Progenitor cell of endocrine pancreas (in vitro differentiated cells): ENCODE measurements at regions not wholly inside any gene's neighbourhood (a gene's known extent, or its start where the extent isn't known, plus 50 kb on each side); places are given as distances from the start of the nearest gene placed in this dataset.

Experiments used
- DNase-seq: peaks from one replicate; pipeline ENCODE4 v3.0.0; 2021; ENCODE audit warnings: low spot score; ENCODE audit not compliant: unreplicated experiment
- H3K27ac Mint-ChIP-seq: 2 replicates; pipeline ENCODE4 v1.8.0; 2021; ENCODE audit warnings: mild to moderate bottlenecking, moderate library complexity, mixed read lengths
- H3K27me3 Mint-ChIP-seq: 2 replicates; pipeline ENCODE4 v1.8.0; 2021; ENCODE audit warnings: mixed read lengths
- H3K36me3 Mint-ChIP-seq: 2 replicates; pipeline ENCODE4 v1.8.0; 2022; ENCODE audit warnings: mixed read lengths; ENCODE audit not compliant: insufficient read depth
- H3K4me1 Mint-ChIP-seq: 2 replicates; pipeline ENCODE4 v1.8.0; 2021; ENCODE audit warnings: low read depth, mixed read lengths
- H3K4me3 Mint-ChIP-seq: 2 replicates; pipeline ENCODE4 v1.8.0; 2021; ENCODE audit warnings: low read depth, mild to moderate bottlenecking, moderate library complexity, mixed read lengths
- H3K9me3 Mint-ChIP-seq: 2 replicates; pipeline ENCODE4 v1.8.0; 2021; ENCODE audit warnings: low read depth, mixed read lengths
- TF ChIP-seq, protein P1 (sequence below): fragments of 200-600 bp; sonication (generic); IDR thresholded peaks from one replicate; pipeline ENCODE4 v1.5.0; 2021; ENCODE audit warnings: antibody characterized with exemption, mild to moderate bottlenecking; ENCODE audit not compliant: unreplicated experiment

DNA sequence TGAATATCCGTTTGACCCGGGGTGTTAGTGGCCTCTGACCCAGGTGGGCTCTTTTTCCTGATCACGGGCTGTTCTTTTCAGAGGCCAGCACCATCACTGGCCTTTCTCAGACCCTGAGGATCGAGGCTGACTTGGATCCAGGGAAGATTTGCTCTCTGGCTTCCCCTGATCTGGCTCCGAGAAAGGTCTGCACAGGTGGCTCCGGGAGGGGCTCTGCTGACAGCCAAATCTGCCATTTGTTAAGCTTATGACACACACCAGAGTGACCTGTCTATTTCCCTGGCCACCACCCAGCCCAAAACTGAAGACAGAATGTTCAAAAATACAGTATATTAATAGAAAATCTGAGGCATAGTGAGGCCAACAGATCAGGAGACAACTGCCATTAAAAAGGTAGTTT, 221.8 kb upstream of the TNRC6C start:
- Mint-ChIP-seq H3K9me3 (peaks cover 10% of the 10 kb centered on the region), H3K4me1 (no peaks in the 10 kb centered on the region), H3K4me3 (no peak overlapping the region), H3K36me3 (no peaks in the 10 kb centered on the region), H3K27ac (no peak overlapping the region), H3K27me3 (peaks cover 14% of the 10 kb centered on the region)
- DNase-seq = no peak
- TF ChIP-seq, protein P1, sequence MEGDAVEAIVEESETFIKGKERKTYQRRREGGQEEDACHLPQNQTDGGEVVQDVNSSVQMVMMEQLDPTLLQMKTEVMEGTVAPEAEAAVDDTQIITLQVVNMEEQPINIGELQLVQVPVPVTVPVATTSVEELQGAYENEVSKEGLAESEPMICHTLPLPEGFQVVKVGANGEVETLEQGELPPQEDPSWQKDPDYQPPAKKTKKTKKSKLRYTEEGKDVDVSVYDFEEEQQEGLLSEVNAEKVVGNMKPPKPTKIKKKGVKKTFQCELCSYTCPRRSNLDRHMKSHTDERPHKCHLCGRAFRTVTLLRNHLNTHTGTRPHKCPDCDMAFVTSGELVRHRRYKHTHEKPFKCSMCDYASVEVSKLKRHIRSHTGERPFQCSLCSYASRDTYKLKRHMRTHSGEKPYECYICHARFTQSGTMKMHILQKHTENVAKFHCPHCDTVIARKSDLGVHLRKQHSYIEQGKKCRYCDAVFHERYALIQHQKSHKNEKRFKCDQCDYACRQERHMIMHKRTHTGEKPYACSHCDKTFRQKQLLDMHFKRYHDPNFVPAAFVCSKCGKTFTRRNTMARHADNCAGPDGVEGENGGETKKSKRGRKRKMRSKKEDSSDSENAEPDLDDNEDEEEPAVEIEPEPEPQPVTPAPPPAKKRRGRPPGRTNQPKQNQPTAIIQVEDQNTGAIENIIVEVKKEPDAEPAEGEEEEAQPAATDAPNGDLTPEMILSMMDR = no peak

DNA sequence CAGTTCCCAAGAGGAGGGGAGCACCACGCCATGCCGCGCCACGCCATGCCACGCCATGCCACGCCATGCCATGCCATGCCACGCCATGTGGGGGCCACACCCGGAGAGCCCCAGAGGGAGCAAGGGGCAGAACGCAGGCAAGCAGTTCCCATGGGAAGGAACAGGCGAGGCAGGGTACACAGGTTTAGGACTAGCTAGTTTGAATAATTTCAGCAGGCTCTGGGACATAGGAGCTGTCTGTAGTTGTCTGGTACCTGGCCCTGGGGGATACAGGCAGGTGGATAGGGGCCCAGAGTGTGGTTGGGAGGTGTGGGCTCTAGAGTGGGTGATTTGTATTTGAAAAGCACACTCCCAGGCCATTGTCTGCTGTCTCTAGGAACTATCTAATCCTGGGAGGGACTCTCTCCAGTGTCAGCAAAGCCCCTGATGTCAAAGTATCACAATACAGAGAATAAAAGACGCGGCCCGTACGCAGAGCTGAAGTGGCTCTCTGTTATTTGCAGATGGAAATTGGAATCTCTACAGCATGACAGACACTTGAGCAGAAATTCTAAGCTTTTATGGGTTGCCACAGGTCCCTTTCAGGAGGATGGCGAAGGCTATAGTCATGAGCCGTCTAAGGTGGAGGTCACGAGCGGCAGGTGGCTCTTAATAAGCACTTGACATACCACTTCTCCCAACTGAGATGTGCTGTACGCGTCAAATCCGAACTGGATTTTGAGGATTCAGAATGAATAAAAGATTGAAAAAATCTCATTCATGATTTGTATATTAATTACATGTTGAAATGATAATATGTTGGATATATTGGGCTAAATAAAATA, 220.8 kb upstream of the TNRC6C start:
- peak; percentile 8 for DNase-seq
- H3K4me3 Mint-ChIP-seq = no peak overlapping the region
- peaks cover 5% of the 10 kb centered on the region for H3K9me3 Mint-ChIP-seq
- no peaks in the 10 kb centered on the region for H3K36me3 Mint-ChIP-seq
- H3K27ac Mint-ChIP-seq = no peak overlapping the region
- no peaks in the 10 kb centered on the region for H3K4me1 Mint-ChIP-seq
- TF ChIP-seq, protein P1 = no peak
- H3K27me3 Mint-ChIP-seq = peaks cover 12% of the 10 kb centered on the region

DNA sequence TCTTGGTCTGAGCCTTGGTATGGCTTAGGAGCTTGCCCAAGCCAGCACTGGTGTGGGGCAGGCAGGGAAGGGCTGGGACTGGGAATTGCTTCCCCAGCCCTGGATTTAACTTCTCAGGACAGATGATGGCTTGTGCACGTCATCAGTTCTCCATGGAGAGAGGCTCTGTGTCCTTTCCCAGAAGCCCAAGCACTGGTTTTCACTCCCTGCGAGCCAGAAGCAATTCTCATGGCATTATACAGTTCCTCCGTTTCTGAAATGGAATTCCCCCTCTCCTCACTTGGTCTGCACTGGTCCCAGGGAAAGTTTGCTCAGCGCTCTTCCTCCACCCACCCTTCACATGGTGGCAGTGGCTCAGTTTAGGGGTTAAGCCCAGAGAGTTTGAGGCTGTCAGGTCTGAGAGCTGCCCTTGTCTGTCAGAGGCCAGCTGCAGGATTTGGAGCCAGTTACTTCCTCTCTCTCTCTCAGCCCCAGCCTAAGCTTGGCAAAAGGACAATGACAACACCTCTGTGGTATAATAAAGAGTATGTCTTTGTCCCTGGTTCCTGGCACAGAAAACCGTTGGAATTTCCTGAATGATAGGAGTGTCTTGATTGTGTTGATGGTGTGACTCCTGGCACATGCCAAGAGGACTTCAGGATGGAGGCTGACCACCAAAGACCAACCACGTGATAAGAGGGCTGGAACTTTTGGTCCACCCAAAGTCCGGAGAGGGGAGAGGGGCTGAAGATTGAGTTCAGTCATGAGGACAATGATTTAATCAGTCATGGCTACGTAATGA, 219.6 kb upstream of the TNRC6C start:
- H3K27me3 Mint-ChIP-seq = peaks cover 11% of the 10 kb centered on the region
- no peak overlapping the region for H3K4me3 Mint-ChIP-seq
- H3K4me1 Mint-ChIP-seq = no peaks in the 10 kb centered on the region
- H3K27ac Mint-ChIP-seq = no peak overlapping the region
- TF ChIP-seq, protein P1 = no peak
- H3K9me3 Mint-ChIP-seq = no peaks in the 10 kb centered on the region
- H3K36me3 Mint-ChIP-seq = no peaks in the 10 kb centered on the region
- no peak for DNase-seq

DNA sequence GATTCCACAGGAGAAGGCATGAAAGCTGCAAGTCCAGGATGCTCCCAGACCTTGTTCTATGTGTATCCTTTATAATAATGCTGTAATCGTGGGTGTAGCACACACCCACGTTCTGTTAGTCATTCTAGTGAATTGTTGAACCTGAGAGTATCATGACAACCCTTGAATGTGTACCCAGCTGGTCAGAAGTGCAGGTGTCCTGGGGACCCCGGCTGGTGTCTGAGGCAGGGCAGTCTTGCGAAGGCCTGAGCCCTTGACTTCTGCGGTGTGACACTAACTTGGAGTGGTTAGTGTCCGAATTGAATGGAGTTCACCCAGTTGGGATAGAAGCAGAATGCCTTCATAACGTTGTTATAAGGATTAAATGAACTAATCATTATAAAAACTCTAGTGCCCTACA, 218.0 kb upstream of the TNRC6C start:
- H3K4me3 Mint-ChIP-seq = no peak overlapping the region
- DNase-seq = no peak
- H3K4me1 Mint-ChIP-seq = no peaks in the 10 kb centered on the region
- H3K36me3 Mint-ChIP-seq = no peaks in the 10 kb centered on the region
- H3K27me3 Mint-ChIP-seq = peaks cover 11% of the 10 kb centered on the region
- no peaks in the 10 kb centered on the region for H3K9me3 Mint-ChIP-seq
- H3K27ac Mint-ChIP-seq = no peak overlapping the region
- TF ChIP-seq, protein P1 = no peak

DNA sequence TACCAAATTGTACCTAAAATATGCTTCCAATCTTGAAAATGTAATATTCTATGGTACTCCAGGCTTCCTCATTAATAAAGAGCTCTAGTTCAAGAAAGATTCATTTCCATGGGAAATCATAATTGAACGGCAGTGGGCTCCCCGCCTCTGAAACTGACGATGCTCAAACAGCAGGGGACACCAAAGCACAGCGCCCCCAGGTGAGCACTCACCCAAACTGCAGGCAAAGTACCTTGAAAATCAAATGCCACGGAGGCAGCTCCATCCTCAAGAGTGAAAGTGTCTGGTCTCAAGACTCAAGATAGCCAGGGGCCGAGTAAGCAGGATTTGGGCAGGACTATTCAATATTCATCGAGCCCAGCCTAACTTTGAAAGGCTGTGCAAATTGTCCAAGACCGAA, 217.4 kb upstream of the TNRC6C start:
- H3K36me3 Mint-ChIP-seq = no peaks in the 10 kb centered on the region
- H3K4me3 Mint-ChIP-seq = no peak overlapping the region
- H3K27me3 Mint-ChIP-seq = peaks cover 11% of the 10 kb centered on the region
- no peak overlapping the region for H3K27ac Mint-ChIP-seq
- no peaks in the 10 kb centered on the region for H3K9me3 Mint-ChIP-seq
- TF ChIP-seq, protein P1 = peak; percentile 47
- no peaks in the 10 kb centered on the region for H3K4me1 Mint-ChIP-seq
- DNase-seq = no peak
